GM12891 (cell line): ENCODE measurements at regions not wholly inside any gene's neighbourhood (a gene's known extent, or its start where the extent isn't known, plus 50 kb on each side); places are given as distances from the start of the nearest gene placed in this dataset.
"Not testable (repeated sequence)": the region's sequence is repeated elsewhere in the genome, so short reads cannot be mapped to it uniquely, and the experiment has no call there.

Source experiments
- POLR2A ChIP-seq: IDR thresholded peaks from 2 replicates; pipeline ENCODE4 v1.6.1; 2011; ENCODE audit warnings: low read depth, low read length, control low read depth
- POLR2AphosphoS5 ChIP-seq: IDR thresholded peaks from 2 replicates; pipeline ENCODE4 v1.6.1; 2011; ENCODE audit warnings: low read depth, low read length, control low read depth
- TAF1 ChIP-seq: IDR thresholded peaks from 2 replicates; pipeline ENCODE4 v1.6.1; 2011; ENCODE audit warnings: low read depth, low read length, control low read depth

GRCh38 chr9:31443630-31444457 lies 940.6 kb upstream of the ACO1 start:
- not testable (repeated sequence) for TF ChIP-seq POLR2A, POLR2AphosphoS5, TAF1
